ENCODE measurements at regions not wholly inside any gene's neighbourhood (a gene's known extent, or its start where the extent isn't known, plus 50 kb on each side); places are given as distances from the start of the nearest gene placed in this dataset.

DNA sequence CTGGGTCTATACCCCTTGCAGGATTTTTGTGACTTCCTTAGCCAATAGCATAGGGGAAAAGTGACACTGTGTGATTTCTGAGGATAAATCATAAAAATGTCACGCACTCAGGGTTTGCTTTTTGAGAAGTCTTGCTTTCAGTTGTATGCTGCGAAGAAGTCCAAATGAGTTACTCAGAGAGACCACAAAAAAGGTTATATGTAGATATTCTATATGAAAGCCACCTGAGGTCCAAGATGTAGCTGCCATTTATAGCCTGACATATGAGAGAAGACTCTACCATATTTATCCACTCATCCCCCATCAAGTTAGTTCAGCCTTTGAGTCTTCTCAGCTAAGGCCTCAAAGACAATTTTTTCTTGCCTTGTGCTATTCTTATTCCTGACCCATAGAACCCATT, 488.3 kb upstream of the MAP2 start (continued):
- TF ChIP-seq TAF7 (optimal IDR thresholded peaks at IDR 0.05; ENCODE audit: borderline replicate concordance, low read depth, low read length) = no peak
- TF ChIP-seq POLR2AphosphoS5 (IDR thresholded peaks at IDR 0.05; ENCODE audit: low read depth, low read length) = no peak
- TF ChIP-seq CREB1 (IDR thresholded peaks at IDR 0.05) = no peak
- no peak for TF ChIP-seq EZH2 (IDR thresholded peaks at IDR 0.05; ENCODE audit: low read depth, low read length, severe bottlenecking)
- no peak for TF ChIP-seq TAF1 (IDR thresholded peaks at IDR 0.05; ENCODE audit: low read depth, low read length)
